Endothelial cell (in vitro differentiated cells): ENCODE measurements at regions not wholly inside any gene's neighbourhood (a gene's known extent, or its start where the extent isn't known, plus 50 kb on each side); places are given as distances from the start of the nearest gene placed in this dataset.

Experiments used
- DNase-seq: peaks from one replicate; pipeline ENCODE4 v3.0.0; 2021; ENCODE audit warnings: low spot score
- H3K27ac Mint-ChIP-seq: one replicate; pipeline ENCODE4 v1.8.0; 2021; ENCODE audit warnings: mixed read lengths, inconsistent platforms; ENCODE audit not compliant: unreplicated experiment
- H3K27me3 Mint-ChIP-seq: one replicate; pipeline ENCODE4 v1.8.0; 2021; ENCODE audit warnings: mild to moderate bottlenecking, moderate library complexity, mixed read lengths, inconsistent platforms; ENCODE audit not compliant: unreplicated experiment
- H3K36me3 Mint-ChIP-seq: one replicate; pipeline ENCODE4 v1.8.0; 2021; ENCODE audit warnings: mild to moderate bottlenecking, low read depth, mixed read lengths, inconsistent platforms; ENCODE audit not compliant: unreplicated experiment
- H3K4me1 Mint-ChIP-seq: one replicate; pipeline ENCODE4 v1.8.0; 2021; ENCODE audit warnings: mild to moderate bottlenecking, mixed read lengths, inconsistent platforms; ENCODE audit not compliant: unreplicated experiment
- H3K4me3 Mint-ChIP-seq: one replicate; pipeline ENCODE4 v1.8.0; 2021; ENCODE audit warnings: mild to moderate bottlenecking, mixed read lengths, inconsistent platforms; ENCODE audit not compliant: unreplicated experiment
- H3K9me3 Mint-ChIP-seq: one replicate; pipeline ENCODE4 v1.8.0; 2021; ENCODE audit warnings: mixed read lengths, inconsistent platforms; ENCODE audit not compliant: unreplicated experiment
- TF ChIP-seq, protein P1 (sequence below): fragments of 200-600 bp; sonication (generic); IDR thresholded peaks from one replicate; pipeline ENCODE4 v1.5.0; 2021; ENCODE audit warnings: antibody characterized with exemption; ENCODE audit not compliant: unreplicated experiment

DNA sequence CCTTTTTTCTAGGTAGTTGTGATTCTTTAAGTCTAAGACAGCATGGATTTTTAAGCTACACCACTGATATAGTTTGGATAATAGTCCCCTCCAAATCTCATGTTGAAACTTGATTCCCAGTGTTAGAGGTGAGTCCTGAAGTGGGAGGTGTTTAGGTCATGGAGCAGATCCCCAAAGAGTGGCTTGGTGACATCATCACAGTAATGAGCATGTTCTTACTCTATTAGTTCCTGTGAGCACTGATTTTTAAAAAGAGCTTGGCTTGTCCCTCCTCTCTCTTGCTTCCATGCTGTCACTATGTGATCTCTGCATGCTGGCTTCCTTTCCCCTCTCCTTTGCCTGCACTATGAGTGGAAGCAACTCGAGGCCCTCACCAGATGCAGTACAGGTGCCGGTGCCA lies 115.5 kb downstream of the LEPR start:
- DNase-seq: no peak
- TF ChIP-seq, protein P1, sequence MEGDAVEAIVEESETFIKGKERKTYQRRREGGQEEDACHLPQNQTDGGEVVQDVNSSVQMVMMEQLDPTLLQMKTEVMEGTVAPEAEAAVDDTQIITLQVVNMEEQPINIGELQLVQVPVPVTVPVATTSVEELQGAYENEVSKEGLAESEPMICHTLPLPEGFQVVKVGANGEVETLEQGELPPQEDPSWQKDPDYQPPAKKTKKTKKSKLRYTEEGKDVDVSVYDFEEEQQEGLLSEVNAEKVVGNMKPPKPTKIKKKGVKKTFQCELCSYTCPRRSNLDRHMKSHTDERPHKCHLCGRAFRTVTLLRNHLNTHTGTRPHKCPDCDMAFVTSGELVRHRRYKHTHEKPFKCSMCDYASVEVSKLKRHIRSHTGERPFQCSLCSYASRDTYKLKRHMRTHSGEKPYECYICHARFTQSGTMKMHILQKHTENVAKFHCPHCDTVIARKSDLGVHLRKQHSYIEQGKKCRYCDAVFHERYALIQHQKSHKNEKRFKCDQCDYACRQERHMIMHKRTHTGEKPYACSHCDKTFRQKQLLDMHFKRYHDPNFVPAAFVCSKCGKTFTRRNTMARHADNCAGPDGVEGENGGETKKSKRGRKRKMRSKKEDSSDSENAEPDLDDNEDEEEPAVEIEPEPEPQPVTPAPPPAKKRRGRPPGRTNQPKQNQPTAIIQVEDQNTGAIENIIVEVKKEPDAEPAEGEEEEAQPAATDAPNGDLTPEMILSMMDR: no peak
- no peak overlapping the region for H3K4me3 Mint-ChIP-seq
- H3K36me3 Mint-ChIP-seq: peaks cover 2% of the 10 kb centered on the region
- H3K4me1 Mint-ChIP-seq: peaks cover 11% of the 10 kb centered on the region
- H3K27ac Mint-ChIP-seq: no peak overlapping the region
- no peaks in the 10 kb centered on the region for H3K9me3 Mint-ChIP-seq
- H3K27me3 Mint-ChIP-seq: peaks cover under 1% of the 10 kb centered on the region

DNA sequence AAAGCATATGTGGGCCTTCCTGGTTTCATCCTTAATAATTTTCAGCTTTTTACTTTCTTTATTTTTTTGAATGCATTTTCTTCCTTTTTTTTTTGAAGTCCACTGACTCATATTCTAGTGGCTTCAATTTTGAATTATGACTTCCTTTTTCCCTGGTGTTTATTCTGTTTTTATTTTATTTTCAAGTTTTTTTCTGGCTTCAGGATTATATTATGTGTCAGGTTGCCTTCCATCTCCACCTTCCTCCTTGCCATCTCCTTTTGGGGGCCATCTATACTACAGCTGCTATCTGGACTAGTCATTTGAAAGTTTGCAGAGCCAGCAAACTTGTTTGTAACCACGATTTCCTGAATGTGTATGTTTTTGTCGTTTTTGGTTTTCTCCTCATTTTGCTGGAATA lies 117.6 kb downstream of the LEPR start:
- Mint-ChIP-seq H3K4me3 (no peak overlapping the region), H3K36me3 (no peaks in the 10 kb centered on the region), H3K27me3 (no peaks in the 10 kb centered on the region), H3K27ac (no peak overlapping the region), H3K9me3 (no peaks in the 10 kb centered on the region), H3K4me1 (peaks cover 11% of the 10 kb centered on the region)
- no peak for DNase-seq
- TF ChIP-seq, protein P1: no peak

DNA sequence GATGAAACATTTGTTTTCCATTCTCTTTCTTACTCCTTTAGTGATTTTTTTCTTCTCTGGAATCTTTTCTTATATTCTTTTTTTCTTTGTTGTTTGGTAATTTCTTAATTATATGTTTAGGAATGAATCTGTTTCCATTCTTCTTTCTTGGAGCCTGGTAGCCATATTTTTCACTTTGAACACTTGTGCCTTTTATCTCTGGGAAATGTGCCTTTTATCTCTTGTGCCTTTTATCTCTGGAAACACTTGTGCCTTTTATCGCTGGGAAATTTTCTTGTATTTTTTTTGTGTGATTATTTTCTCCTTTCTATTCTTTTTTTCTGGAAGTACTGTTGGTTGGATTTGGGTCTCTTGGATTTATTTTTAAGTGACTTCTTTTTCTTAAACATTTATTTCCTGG lies 118.2 kb downstream of the LEPR start:
- peaks cover 11% of the 10 kb centered on the region for H3K4me1 Mint-ChIP-seq
- DNase-seq: no peak
- no peaks in the 10 kb centered on the region for H3K36me3 Mint-ChIP-seq
- no peak overlapping the region for H3K27ac Mint-ChIP-seq
- TF ChIP-seq, protein P1: no peak
- H3K27me3 Mint-ChIP-seq: no peaks in the 10 kb centered on the region
- H3K4me3 Mint-ChIP-seq: no peak overlapping the region
- no peaks in the 10 kb centered on the region for H3K9me3 Mint-ChIP-seq

DNA sequence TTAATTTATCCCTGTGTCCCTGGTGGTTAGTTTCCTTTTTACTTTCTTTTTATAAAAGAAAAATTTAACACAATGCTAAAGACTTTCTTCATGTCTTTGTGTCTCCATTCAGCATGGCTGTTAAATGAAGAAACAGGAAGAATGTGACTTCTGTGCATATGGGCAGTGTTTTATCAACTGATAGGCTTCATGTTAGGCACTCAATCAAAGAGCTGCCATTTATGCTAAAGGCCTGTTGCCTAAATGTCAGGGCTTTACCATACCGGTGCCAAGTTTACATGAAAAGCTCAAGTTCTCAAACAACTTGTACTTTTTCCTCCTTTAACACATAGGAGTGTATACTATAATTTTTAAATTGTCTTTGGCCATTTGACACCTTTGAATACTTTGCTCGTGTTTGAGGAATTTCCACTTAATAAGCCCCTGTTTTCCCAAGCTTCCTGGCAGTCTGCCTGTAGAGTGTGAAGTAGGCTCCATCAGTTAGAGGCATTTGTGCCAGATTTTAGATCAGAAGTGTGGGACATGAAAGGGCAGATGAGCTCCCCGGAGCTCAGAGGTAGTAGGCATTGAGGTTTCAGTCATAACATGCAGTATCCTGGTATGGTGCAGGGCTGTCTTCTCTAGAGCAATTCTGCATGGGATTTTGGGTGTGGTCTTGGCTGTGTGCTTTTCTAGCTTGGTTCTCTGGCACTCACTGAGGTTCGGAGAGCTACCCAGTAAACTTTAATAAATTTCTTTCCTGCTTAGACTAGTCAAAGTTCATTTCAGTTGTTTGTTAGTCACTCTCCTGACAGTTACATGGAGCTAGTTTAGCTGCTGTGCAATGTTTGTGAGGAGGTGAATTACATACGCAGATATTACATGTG lies 119.0 kb downstream of the LEPR start:
- Mint-ChIP-seq H3K36me3 (peaks cover 6% of the 10 kb centered on the region), H3K4me3 (no peak overlapping the region), H3K27ac (no peak overlapping the region), H3K9me3 (no peaks in the 10 kb centered on the region), H3K4me1 (peaks cover 11% of the 10 kb centered on the region), H3K27me3 (peaks cover 1% of the 10 kb centered on the region)
- DNase-seq: no peak
- TF ChIP-seq, protein P1: no peak

DNA sequence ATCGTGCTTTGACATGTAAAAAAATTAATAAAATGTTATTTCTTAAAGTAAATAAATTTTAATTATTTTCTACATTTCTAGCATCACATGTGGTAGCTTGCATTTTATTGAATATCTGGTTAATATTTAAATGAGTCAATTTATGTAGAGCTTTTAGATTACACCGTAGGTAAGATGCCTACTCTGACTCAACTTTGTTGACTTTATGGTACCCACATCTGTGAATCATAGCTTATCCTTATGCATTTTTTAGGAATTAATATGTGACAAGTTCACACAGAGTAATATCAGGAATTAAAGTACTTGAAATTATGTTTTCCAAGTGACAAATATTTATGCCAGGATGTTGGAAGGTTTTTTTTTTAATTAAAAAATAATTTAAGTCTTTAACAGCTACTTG lies 120.7 kb downstream of the LEPR start:
- H3K36me3 Mint-ChIP-seq: peaks cover 6% of the 10 kb centered on the region
- no peaks in the 10 kb centered on the region for H3K9me3 Mint-ChIP-seq
- peaks cover 11% of the 10 kb centered on the region for H3K4me1 Mint-ChIP-seq
- DNase-seq: no peak
- H3K27me3 Mint-ChIP-seq: peaks cover 1% of the 10 kb centered on the region
- TF ChIP-seq, protein P1: no peak
- H3K27ac Mint-ChIP-seq: no peak overlapping the region
- no peak overlapping the region for H3K4me3 Mint-ChIP-seq
